ENCODE measurements at regions not wholly inside any gene's neighbourhood (a gene's known extent, or its start where the extent isn't known, plus 50 kb on each side); places are given as distances from the start of the nearest gene placed in this dataset.

DNA sequence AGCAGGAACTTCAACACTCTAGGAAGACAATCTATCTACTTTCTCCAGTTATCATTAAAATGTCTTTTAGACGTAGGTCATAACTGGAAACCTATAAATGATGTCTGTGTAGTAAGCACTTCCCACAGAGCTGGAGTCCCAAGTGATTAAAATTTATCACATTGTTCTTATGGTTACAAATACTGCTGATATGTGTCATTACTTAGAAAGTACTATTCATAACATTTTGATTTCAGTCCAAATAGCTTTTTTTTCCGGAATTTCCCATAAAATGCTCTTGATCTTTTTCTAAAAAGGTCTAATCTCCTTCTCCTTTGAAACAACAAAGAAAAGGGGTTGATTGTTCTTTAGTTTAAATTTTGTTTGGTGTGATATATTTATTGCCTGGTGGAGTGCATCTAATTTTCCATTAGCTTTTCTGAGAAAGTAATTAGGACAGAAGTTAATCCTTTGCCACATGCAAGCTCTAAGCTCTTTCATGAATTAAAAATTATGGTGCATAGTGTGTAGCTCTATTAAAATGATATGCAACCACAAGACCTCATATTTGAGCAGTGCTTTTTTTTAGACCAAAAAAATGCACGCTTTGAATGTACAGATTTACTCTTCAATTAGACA, 132.7 kb upstream of the TCF21 start:
- DNase-seq: no peak
- Histone ChIP-seq H3K9ac (ENCODE audit: extremely low read depth, low read length, poor library complexity, severe bottlenecking) (no peak overlapping the region), H3K36me3 (ENCODE audit: control insufficient read depth, insufficient read depth, low read length) (no peaks in the 10 kb centered on the region), H3K9me3 (ENCODE audit: control insufficient read depth, low read length) (no peaks in the 10 kb centered on the region), H3K27me3 (ENCODE audit: control insufficient read depth, insufficient read depth, low read length, poor library complexity, severe bottlenecking) (no peaks in the 10 kb centered on the region), H3K4me3 (ENCODE audit: low read length) (no peak overlapping the region), H3K4me1 (ENCODE audit: control insufficient read depth, insufficient read depth, low read length) (no peaks in the 10 kb centered on the region), H3K27ac (ENCODE audit: low read depth, low read length) (no peak overlapping the region)
- 89% methylated on average over 3 of the region's 3 CpGs; no CpG with 5 or more reads in 1 of the 2 experiments for WGBS, 2 experiments (ENCODE audit: insufficient coverage in 1 of 2, insufficient read length in 1 of 2)
- TF ChIP-seq, protein P1, sequence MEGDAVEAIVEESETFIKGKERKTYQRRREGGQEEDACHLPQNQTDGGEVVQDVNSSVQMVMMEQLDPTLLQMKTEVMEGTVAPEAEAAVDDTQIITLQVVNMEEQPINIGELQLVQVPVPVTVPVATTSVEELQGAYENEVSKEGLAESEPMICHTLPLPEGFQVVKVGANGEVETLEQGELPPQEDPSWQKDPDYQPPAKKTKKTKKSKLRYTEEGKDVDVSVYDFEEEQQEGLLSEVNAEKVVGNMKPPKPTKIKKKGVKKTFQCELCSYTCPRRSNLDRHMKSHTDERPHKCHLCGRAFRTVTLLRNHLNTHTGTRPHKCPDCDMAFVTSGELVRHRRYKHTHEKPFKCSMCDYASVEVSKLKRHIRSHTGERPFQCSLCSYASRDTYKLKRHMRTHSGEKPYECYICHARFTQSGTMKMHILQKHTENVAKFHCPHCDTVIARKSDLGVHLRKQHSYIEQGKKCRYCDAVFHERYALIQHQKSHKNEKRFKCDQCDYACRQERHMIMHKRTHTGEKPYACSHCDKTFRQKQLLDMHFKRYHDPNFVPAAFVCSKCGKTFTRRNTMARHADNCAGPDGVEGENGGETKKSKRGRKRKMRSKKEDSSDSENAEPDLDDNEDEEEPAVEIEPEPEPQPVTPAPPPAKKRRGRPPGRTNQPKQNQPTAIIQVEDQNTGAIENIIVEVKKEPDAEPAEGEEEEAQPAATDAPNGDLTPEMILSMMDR (conservative IDR thresholded peaks at IDR 0.05): no peak
- no peaks in the 10 kb centered on the region for H3K4me1 Mint-ChIP-seq
- H3K27me3 Mint-ChIP-seq (ENCODE audit: insufficient read depth): no peaks in the 10 kb centered on the region
- no peaks in the 10 kb centered on the region for H3K36me3 Mint-ChIP-seq (ENCODE audit: low read depth)
- no peaks in the 10 kb centered on the region for H3K9me3 Mint-ChIP-seq
- no peak overlapping the region for H3K4me3 Mint-ChIP-seq
- H3K27ac Mint-ChIP-seq: no peak overlapping the region

DNA sequence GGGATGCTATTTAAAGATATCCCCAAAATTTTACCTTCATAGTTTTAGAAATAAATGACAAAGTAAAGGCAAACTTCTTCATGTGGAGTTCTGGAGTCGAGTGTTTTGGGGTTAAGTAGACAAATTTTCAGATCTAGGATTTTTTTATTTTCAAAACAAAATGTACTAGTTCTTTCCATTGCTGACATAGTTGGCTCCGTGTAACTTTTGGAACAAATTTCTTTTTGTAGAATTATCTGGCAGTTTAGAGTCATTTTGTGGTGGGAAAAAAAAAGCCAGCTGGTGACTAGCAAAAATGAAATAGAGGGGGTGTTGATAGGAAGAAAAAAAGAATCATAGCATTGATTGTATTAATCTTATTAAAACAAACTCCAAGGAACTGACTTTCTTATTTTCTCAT, 131.6 kb upstream of the TCF21 start:
- Mint-ChIP-seq H3K4me1 (no peaks in the 10 kb centered on the region), H3K27ac (no peak overlapping the region), H3K9me3 (no peaks in the 10 kb centered on the region), H3K4me3 (no peak overlapping the region), H3K27me3 (ENCODE audit: insufficient read depth) (no peaks in the 10 kb centered on the region), H3K36me3 (ENCODE audit: low read depth) (no peaks in the 10 kb centered on the region)
- H3K9me3 ChIP-seq (ENCODE audit: control insufficient read depth, low read length): no peaks in the 10 kb centered on the region
- H3K4me3 ChIP-seq (ENCODE audit: low read length): no peak overlapping the region
- H3K4me1 ChIP-seq (ENCODE audit: control insufficient read depth, insufficient read depth, low read length): no peaks in the 10 kb centered on the region
- no peak overlapping the region for H3K27ac ChIP-seq (ENCODE audit: low read depth, low read length)
- DNase-seq: no peak
- TF ChIP-seq, protein P1 (conservative IDR thresholded peaks at IDR 0.05): no peak
- no peak overlapping the region for H3K9ac ChIP-seq (ENCODE audit: extremely low read depth, low read length, poor library complexity, severe bottlenecking)
- 85 to 100% methylated on average over 1 to 2 of the region's 2 CpGs for WGBS, 2 experiments (ENCODE audit: insufficient coverage in 1 of 2, insufficient read length in 1 of 2)
- no peaks in the 10 kb centered on the region for H3K27me3 ChIP-seq (ENCODE audit: control insufficient read depth, insufficient read depth, low read length, poor library complexity, severe bottlenecking)
- no peaks in the 10 kb centered on the region for H3K36me3 ChIP-seq (ENCODE audit: control insufficient read depth, insufficient read depth, low read length)

DNA sequence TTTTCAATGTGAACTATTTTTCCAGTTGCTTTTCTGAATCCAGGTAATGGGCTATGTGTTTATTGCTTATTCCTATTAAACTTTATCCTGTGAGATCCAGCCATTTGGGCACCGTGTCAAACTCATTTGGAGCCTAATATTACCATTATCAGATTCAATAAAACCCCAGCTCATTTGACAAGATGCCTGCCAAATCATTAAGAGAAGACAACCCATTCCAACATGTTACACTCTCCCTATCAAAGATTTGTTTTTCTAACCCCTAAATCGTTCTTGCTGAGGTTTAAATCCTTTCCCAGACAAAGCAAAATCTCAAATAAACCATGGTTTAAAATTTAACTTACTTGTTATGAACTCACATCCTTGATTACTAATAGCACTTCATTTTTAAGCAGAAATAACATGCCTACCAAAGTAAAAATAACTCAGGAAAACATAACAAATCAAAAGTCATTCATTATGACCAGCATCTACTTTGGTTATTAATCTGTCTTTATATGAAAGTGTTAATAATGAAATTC, 130.0 kb upstream of the TCF21 start:
- no peaks in the 10 kb centered on the region for H3K36me3 ChIP-seq (ENCODE audit: control insufficient read depth, insufficient read depth, low read length)
- no peak overlapping the region for H3K9ac ChIP-seq (ENCODE audit: extremely low read depth, low read length, poor library complexity, severe bottlenecking)
- no peaks in the 10 kb centered on the region for H3K4me1 ChIP-seq (ENCODE audit: control insufficient read depth, insufficient read depth, low read length)
- Mint-ChIP-seq H3K27me3 (ENCODE audit: insufficient read depth) (no peaks in the 10 kb centered on the region), H3K4me3 (no peak overlapping the region), H3K4me1 (no peaks in the 10 kb centered on the region), H3K36me3 (ENCODE audit: low read depth) (no peaks in the 10 kb centered on the region), H3K9me3 (no peaks in the 10 kb centered on the region), H3K27ac (no peak overlapping the region)
- no peak for DNase-seq
- TF ChIP-seq, protein P1 (conservative IDR thresholded peaks at IDR 0.05): no peak
- H3K27ac ChIP-seq (ENCODE audit: low read depth, low read length): no peak overlapping the region
- H3K27me3 ChIP-seq (ENCODE audit: control insufficient read depth, insufficient read depth, low read length, poor library complexity, severe bottlenecking): no peaks in the 10 kb centered on the region
- WGBS, 2 experiments (ENCODE audit: insufficient coverage in 1 of 2, insufficient read length in 1 of 2): 70 to 84% methylated on average over 2 of the region's 2 CpGs
- no peaks in the 10 kb centered on the region for H3K9me3 ChIP-seq (ENCODE audit: control insufficient read depth, low read length)
- no peak overlapping the region for H3K4me3 ChIP-seq (ENCODE audit: low read length)

Data from endodermal cell (in vitro differentiated cells).